OCI-LY7 (cell line): ENCODE measurements at regions not wholly inside any gene's neighbourhood (a gene's known extent, or its start where the extent isn't known, plus 50 kb on each side); places are given as distances from the start of the nearest gene placed in this dataset.
A peak's percentile ranks its signal among the peaks of the same experiment; 100 is the strongest.

Source experiments
- EZH2phosphoT487 ChIP-seq: fragments of 200-600 bp; sonication (generic); IDR thresholded peaks from 2 replicates; pipeline ENCODE4 v1.6.1; 2018; ENCODE audit warnings: low read depth, borderline replicate concordance, mild to moderate bottlenecking, mixed run types, antibody characterized with exemption, low read length, moderate library complexity, mixed read lengths
- TF ChIP-seq, protein P1 (sequence below): fragments of 200-600 bp; sonication (generic); conservative IDR thresholded peaks from 2 replicates; pipeline ENCODE4 v1.5.1; 2014; ENCODE audit warnings: mild to moderate bottlenecking, antibody characterized with exemption, low read length, moderate library complexity, mixed read lengths

DNA sequence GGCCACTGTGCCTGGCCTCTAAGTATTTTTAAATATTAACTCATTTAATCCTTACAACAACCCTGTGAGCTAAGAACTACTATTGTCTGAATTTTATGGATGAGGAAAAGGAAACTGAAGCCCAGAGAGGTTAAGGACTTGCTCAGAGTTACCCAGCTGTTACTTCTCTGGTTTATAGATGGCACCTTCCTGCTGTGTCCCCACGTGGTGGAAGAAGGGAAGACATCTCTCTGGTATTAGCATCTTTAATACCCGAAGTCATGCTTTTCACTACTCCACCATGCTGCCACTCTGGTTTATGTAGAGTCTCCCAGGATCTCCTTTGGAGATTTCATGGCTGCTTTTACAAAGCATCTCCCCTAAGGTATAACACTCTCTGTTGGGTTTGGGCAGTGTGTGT, 105.5 kb upstream of the MKLN1 start:
- TF ChIP-seq, protein P1, sequence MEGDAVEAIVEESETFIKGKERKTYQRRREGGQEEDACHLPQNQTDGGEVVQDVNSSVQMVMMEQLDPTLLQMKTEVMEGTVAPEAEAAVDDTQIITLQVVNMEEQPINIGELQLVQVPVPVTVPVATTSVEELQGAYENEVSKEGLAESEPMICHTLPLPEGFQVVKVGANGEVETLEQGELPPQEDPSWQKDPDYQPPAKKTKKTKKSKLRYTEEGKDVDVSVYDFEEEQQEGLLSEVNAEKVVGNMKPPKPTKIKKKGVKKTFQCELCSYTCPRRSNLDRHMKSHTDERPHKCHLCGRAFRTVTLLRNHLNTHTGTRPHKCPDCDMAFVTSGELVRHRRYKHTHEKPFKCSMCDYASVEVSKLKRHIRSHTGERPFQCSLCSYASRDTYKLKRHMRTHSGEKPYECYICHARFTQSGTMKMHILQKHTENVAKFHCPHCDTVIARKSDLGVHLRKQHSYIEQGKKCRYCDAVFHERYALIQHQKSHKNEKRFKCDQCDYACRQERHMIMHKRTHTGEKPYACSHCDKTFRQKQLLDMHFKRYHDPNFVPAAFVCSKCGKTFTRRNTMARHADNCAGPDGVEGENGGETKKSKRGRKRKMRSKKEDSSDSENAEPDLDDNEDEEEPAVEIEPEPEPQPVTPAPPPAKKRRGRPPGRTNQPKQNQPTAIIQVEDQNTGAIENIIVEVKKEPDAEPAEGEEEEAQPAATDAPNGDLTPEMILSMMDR: peak; percentile 33; the same call in 1 of the 2 replicates
- TF ChIP-seq EZH2phosphoT487: no peak
